GM18951 (cell line): ENCODE measurements at regions not wholly inside any gene's neighbourhood (a gene's known extent, or its start where the extent isn't known, plus 50 kb on each side); places are given as distances from the start of the nearest gene placed in this dataset.

Source experiments
- POLR2A ChIP-seq: IDR thresholded peaks from 4 replicates; pipeline ENCODE4 v1.6.1; 2011; ENCODE audit warnings: mild to moderate bottlenecking; ENCODE audit not compliant: insufficient read length, insufficient read depth; ENCODE audit errors: extremely low read depth
- in situ Hi-C: fragments of 300-500 bp; cut with MboI; formaldehyde crosslinking; loops from one replicate; pipeline ENCODE4 v1.12.0; 2022; ENCODE audit warnings: low sequenced_read_pairs, mixed read lengths, inconsistent platforms; ENCODE audit not compliant: unreplicated experiment

GRCh38 chr18:76102156-76102555, 392.9 kb downstream of the ZNF516 start:
- in situ Hi-C loops: no loop called here
- no peak for TF ChIP-seq POLR2A

DNA sequence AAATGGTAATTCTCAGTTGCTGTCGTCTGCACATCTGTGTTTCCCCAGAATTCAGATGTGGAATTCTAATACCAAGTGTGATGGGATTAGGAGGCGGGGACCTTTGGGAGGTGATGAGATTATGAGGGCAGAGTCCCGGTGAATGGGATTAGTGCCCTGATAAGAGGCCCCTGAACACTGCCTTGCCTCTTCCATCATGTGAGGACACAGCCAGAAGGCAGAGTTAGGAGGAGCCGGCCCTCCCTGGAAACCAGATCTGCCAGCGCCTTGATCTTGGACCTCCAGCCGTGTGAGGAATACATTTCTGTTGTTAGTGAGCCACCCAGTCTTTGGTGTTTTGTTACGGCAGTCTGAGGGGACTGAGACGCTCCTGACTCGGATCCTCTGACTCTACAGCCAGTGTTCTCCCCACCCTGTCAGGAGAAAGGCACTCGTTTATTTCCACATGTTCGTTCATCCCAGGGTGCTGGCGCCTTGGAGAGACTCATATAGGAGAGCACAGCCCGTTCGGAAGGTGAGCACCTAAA, 395.0 kb downstream of the ZNF516 start:
- no peak for TF ChIP-seq POLR2A
- in situ Hi-C loops: no loop called here

- in situ Hi-C loops: no loop called here
- TF ChIP-seq POLR2A: no peak
Observed at GRCh38 chr18:76098674-76099411, 396.2 kb downstream of the ZNF516 start.

- in situ Hi-C loops: no loop called here
Observed at GRCh38 chr18:76081536-76081935, 413.5 kb downstream of the ZNF516 start.

DNA sequence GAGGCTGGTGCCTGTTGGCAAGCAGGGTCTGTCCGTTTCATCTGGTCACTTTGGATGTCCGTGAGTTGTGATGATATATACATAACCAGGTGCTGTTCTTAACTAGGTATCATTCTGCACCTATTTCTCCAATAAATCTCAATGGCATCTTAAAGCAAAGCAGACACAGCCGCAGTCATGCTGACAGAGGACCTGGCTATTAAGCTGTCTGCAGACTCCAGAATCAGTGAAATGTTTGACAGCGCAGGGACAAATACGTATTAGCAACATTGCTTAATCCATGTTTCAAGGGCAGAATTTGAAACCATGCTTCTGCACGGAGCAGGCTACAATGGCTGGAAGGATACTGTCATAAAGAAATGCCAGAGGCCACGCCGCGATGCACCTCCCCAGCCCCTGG, 414.6 kb downstream of the ZNF516 start:
- in situ Hi-C loops: no loop called here
- TF ChIP-seq POLR2A: no peak

More at GRCh38 chr18:76081536-76081935, 413.5 kb downstream of the ZNF516 start:
- no peak for TF ChIP-seq POLR2A

DNA sequence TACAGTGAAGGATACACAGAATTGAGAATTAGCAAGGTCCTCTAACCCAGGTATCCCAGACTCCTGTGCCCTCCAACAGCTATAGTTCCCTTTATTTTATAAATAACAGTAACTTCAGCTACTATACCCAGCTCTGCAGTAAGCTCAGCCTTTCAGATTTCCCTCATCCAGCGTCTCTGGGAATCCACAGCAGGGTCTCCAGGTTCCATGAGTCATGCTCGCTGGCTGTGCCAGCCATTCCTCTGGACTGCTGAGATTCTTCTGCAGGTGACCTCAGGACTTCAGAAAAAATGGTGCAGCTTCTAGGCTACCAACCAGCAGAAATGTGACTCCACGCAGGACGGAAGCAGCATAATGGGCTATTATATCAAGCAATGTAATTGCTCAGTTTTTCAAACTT, 419.3 kb downstream of the ZNF516 start:
- in situ Hi-C loops: no loop called here
- no peak for TF ChIP-seq POLR2A

DNA sequence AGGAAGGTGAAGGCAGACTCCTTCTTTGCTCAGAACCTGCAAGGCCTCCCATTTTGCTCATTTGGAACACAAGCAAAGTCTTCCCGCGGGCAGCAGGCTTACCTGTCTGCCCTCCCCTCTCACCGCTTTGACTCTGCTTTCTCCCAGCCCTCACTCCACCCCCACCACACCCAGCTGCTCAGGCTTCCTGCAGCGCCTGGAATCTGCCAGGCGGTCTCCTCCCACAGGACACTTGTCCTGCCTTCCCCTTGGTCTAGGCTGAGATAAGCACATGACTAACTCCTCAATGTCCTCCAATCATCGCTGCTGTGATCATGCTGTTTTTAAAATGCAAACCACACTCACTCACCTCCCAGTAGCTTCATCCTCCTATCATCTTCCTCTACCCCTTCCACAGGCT, 430.0 kb downstream of the ZNF516 start:
- in situ Hi-C loops: no loop called here

GRCh38 chr18:76058146-76058545, 436.9 kb downstream of the ZNF516 start:
- no peak for TF ChIP-seq POLR2A
- in situ Hi-C loops: no loop called here

More for the DNA sequence above, 430.0 kb downstream of the ZNF516 start:
- TF ChIP-seq POLR2A: no peak

- TF ChIP-seq POLR2A: no peak
- in situ Hi-C loops: no loop called here
Observed at GRCh38 chr18:76057386-76057785, 437.7 kb downstream of the ZNF516 start.

GRCh38 chr18:76056471-76057110, 438.5 kb downstream of the ZNF516 start:
- no peak for TF ChIP-seq POLR2A
- in situ Hi-C loops: no loop called here

- TF ChIP-seq POLR2A: no peak
- in situ Hi-C loops: no loop called here
Observed at GRCh38 chr18:76055578-76055977, 439.5 kb downstream of the ZNF516 start.

DNA sequence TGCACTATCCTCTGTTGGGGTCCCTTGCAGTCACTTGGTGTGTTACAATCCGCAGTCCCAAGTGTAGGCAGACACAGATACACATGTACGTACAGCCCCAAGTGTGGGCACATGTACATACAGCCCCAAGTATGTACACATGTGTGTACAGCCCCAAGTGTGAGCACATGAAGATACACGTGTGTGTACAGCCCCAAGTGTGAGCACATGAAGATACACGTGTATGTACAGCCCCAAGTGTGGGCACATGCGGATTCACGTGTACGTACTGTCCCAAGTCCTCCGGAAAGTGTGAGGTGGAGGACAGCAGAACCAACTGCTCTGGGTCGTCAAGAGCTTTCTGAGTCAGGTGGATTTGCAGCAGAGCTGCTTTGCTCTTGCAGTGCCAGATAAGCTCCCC, 440.0 kb downstream of the ZNF516 start:
- in situ Hi-C loops: no loop called here
- TF ChIP-seq POLR2A: no peak

GRCh38 chr18:76054156-76054555, 440.9 kb downstream of the ZNF516 start:
- no peak for TF ChIP-seq POLR2A
- in situ Hi-C loops: no loop called here

DNA sequence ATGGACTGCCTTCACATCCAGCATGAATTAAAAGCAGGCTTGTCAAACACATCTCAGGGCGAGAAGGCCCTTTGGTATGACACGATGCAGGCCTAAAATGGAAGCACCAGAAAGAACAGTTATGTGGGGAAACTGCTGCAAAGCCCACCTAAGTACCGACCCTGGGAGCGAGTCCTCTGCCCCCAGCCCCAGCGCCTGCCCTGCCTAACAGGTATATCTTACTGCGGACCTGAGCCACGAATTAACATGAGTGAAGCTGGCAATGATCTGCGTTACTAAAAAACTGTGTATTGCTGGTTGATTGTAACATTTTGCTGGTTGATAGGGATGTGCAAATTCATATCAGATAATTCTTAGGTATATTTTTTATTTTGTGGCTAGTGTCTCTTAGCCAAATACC, 441.5 kb downstream of the ZNF516 start:
- TF ChIP-seq POLR2A: no peak
- in situ Hi-C loops: no loop called here
